K562 (cell line): ENCODE measurements at regions not wholly inside any gene's neighbourhood (a gene's known extent, or its start where the extent isn't known, plus 50 kb on each side); places are given as distances from the start of the nearest gene placed in this dataset.

Source experiments
- ATAC-seq: fragments of 200-7000 bp; cut with Tn5 transposase; 3 replicates; pipeline ENCODE4 v1.9.1; 2020; ENCODE audit warnings: moderate library complexity
- BruUV-seq: library from RNA; stranded (reverse); fragments of 400-500 nt; replicated peaks from 2 replicates; lab custom pipeline; 2021; lab: Mats Ljungman, UMichigan
- CTCF ChIA-PET: fragments of 300-600 bp; formaldehyde crosslinking; extraction: SDS; loops from one replicate; lab custom pipeline; 2021; ENCODE audit warnings: low intra/inter-chr PET ratio; lab: Yijun Ruan, JAX
- POLR2A ChIA-PET: fragments of 300-600, 350-650 bp; sonication (Branson Sonifier 250); formaldehyde crosslinking; extraction: SDS; loops from one replicate; lab custom pipeline; 2021; ENCODE audit warnings: antibody characterized with exemption, inconsistent platforms; lab: Yijun Ruan, JAX
- DNase-seq, 4 experiments: peaks; one replicate each; pipeline versions ENCODE4 v3.0.0 to v3.0.0-alpha.2; 2011 to 2018; ENCODE audit warnings: low spot score in 3 of 4, mixed read lengths in 3 of 4; ENCODE audit errors: extremely low read depth in 1 of 4
- FAIRE-seq: peaks from 2 replicates; lab custom pipeline; 2011; peaks lifted over from hg19 to GRCh38; lab: Jason Lieb, UNC
- H2AFZ ChIP-seq: 2 replicates; pipeline ENCODE4 v1.6.0; 2011; ENCODE audit warnings: low read depth, low read length, control low read depth, inconsistent platforms
- H3K27ac ChIP-seq: fragments of 200-600 bp; 3 replicates; pipeline ENCODE4 v1.8.0; 2011; ENCODE audit warnings: low read depth, mild to moderate bottlenecking, control low read depth, inconsistent platforms, low read length, moderate library complexity, mixed read lengths; ENCODE audit errors: extremely low read depth
- H3K27me3 ChIP-seq, 2 experiments: fragments of 300-600 bp in 1 of 2; 2 replicates in 1 of 2; 3 replicates in 1 of 2; pipeline versions ENCODE4 v1.6.0 to v1.8.0; 2011; ENCODE audit warnings: inconsistent platforms in 2 of 2, low read length in 2 of 2, mild to moderate bottlenecking in 1 of 2, mixed read lengths in 1 of 2, moderate library complexity in 1 of 2; ENCODE audit not compliant: control insufficient read depth in 2 of 2, insufficient read depth in 2 of 2
- H3K36me3 ChIP-seq: fragments of 300-600 bp; 3 replicates; pipeline ENCODE4 v1.8.0; 2011; ENCODE audit warnings: mild to moderate bottlenecking, low read length, inconsistent platforms; ENCODE audit not compliant: control insufficient read depth, insufficient read depth
- H3K4me1 ChIP-seq, 2 experiments: fragments of 200-600 bp in 1 of 2; replicated peaks in 1 of 2; 2 replicates in 1 of 2; 3 replicates in 1 of 2; pipeline versions ENCODE4 v1.5.1 to v1.8.0; 2011; ENCODE audit warnings: inconsistent platforms in 2 of 2, low read length in 2 of 2, mild to moderate bottlenecking in 1 of 2, mixed read lengths in 1 of 2, moderate library complexity in 1 of 2; ENCODE audit not compliant: control insufficient read depth in 2 of 2, insufficient read depth in 2 of 2
- H3K4me2 ChIP-seq: 2 replicates; pipeline ENCODE4 v1.6.1; 2011; ENCODE audit warnings: low read length, control low read depth, inconsistent platforms, mixed read lengths; ENCODE audit not compliant: insufficient read depth
- H3K4me3 ChIP-seq: fragments of 200-600 bp; sonication (generic), shearing (Covaris generic); 2 replicates; pipeline ENCODE4 v1.5.1; 2016; ENCODE audit warnings: control low read depth, inconsistent platforms
- H3K79me2 ChIP-seq: fragments of 200-600 bp; 3 replicates; pipeline ENCODE4 v1.8.0; 2011; ENCODE audit warnings: low read length, inconsistent platforms; ENCODE audit not compliant: control insufficient read depth, insufficient read depth
- H3K9ac ChIP-seq, 2 experiments: 2 replicates each; pipeline versions ENCODE4 v1.6.0 to v1.6.1; 2011; ENCODE audit warnings: low read depth in 2 of 2, low read length in 2 of 2, control low read depth in 1 of 2, inconsistent platforms in 1 of 2, mild to moderate bottlenecking in 1 of 2, mixed read lengths in 1 of 2; ENCODE audit not compliant: insufficient read depth in 1 of 2
- H3K9me1 ChIP-seq: one replicate; pipeline ENCODE4 v1.6.0; 2011; ENCODE audit warnings: inconsistent platforms, mild to moderate bottlenecking, low read length, moderate library complexity; ENCODE audit not compliant: control insufficient read depth, insufficient read depth
- H3K9me3 ChIP-seq: replicated peaks from 2 replicates; pipeline ENCODE4 v1.5.1; 2011; ENCODE audit warnings: low read depth, low read length, inconsistent platforms; ENCODE audit not compliant: control insufficient read depth, insufficient read depth
- H4K20me1 ChIP-seq: replicated peaks from 2 replicates; pipeline ENCODE4 v1.6.1; 2011; ENCODE audit warnings: low read length, inconsistent platforms, mixed read lengths; ENCODE audit not compliant: control insufficient read depth, insufficient read depth
- MEIS2 ChIP-seq: fragments of 450-650 bp; IDR thresholded peaks from 2 replicates; pipeline ENCODE4 v1.6.1; 2014; ENCODE audit warnings: mild to moderate bottlenecking; ENCODE audit not compliant: partially characterized antibody
- POLR2AphosphoS5 ChIP-seq: IDR thresholded peaks from 2 replicates; pipeline ENCODE4 v1.6.1; 2011; ENCODE audit warnings: mild to moderate bottlenecking, low read depth, low read length, moderate library complexity; ENCODE audit not compliant: control insufficient read depth, insufficient read depth
- RAD51 ChIP-seq: fragments of 450-650 bp; IDR thresholded peaks from 2 replicates; pipeline ENCODE4 v1.7.1; 2016; ENCODE audit warnings: low read depth, mild to moderate bottlenecking, borderline replicate concordance
- SP2 ChIP-seq: IDR thresholded peaks from 2 replicates; pipeline ENCODE4 v1.6.1; 2011; ENCODE audit warnings: mild to moderate bottlenecking, low read depth, low read length, moderate library complexity; ENCODE audit not compliant: poor library complexity, severe bottlenecking; ENCODE audit errors: extremely low read depth
- ZNF121 ChIP-seq: sonication (generic); formaldehyde crosslinking; conservative IDR thresholded peaks from 2 replicates; pipeline ENCODE4 v1.8.0; 2022; ENCODE audit warnings: missing genetic modification reagents
- ZNF165 ChIP-seq: fragments of 250-450 bp; sonication (Bioruptor Pico); IDR thresholded peaks from 2 replicates; pipeline ENCODE4 v1.4.0; 2020; ENCODE audit warnings: borderline replicate concordance
- WGBS: fragments of 100-300 bp; shearing (Covaris generic); methylation state at CpG from one replicate; pipeline ENCODE4 v1.1.6; 2016; ENCODE audit warnings: low coverage, mixed read lengths; ENCODE audit not compliant: insufficient coverage; ENCODE audit errors: missing lambda C conversion rate; 5-methylcytosine and 5-hydroxymethylcytosine counted together
- in situ Hi-C: fragments of 300-500 bp; cut with MboI; formaldehyde crosslinking; loops from 4 replicates; pipeline ENCODE4 v1.15.0; 2018; ENCODE audit warnings: inconsistent platforms, mixed read lengths
- intact Hi-C: fragments of 100-400 bp; cut with micrococcal nuclease; formaldehyde crosslinking; loops from 2 replicates; pipeline ENCODE4 v1.14.2; 2022
- TF ChIP-seq, protein P1 (sequence below): fragments of 250-450 bp; sonication (Bioruptor Pico); IDR thresholded peaks from 2 replicates; pipeline ENCODE4 v1.4.0; 2020

DNA sequence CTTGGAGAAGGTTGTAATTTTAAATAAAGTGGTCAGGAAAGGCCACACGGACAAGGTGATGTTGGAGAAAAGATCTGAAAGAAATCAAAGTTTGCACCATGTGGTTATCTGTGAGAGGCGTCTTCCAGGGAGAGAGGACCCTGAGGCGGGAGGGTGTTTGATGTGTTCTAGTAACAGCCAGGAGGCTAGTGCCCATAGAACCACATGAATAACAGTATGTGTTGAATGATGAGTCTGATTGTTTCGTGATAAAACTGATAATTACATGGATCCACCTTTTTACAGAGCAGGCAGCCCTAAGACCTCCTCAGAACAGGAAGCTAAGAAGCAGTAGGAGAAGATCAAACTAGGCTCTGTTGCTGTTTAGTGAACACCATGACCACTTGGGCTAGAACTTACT lies 91.4 kb downstream of the SCG2 start:
- no peak for TF ChIP-seq ZNF165 (CRISPR knock-in tag)
- no peak for TF ChIP-seq ZNF121 (CRISPR knock-in tag)
- TF ChIP-seq RAD51, result no peak
- no peak for TF ChIP-seq POLR2AphosphoS5
- TF ChIP-seq, protein P1, sequence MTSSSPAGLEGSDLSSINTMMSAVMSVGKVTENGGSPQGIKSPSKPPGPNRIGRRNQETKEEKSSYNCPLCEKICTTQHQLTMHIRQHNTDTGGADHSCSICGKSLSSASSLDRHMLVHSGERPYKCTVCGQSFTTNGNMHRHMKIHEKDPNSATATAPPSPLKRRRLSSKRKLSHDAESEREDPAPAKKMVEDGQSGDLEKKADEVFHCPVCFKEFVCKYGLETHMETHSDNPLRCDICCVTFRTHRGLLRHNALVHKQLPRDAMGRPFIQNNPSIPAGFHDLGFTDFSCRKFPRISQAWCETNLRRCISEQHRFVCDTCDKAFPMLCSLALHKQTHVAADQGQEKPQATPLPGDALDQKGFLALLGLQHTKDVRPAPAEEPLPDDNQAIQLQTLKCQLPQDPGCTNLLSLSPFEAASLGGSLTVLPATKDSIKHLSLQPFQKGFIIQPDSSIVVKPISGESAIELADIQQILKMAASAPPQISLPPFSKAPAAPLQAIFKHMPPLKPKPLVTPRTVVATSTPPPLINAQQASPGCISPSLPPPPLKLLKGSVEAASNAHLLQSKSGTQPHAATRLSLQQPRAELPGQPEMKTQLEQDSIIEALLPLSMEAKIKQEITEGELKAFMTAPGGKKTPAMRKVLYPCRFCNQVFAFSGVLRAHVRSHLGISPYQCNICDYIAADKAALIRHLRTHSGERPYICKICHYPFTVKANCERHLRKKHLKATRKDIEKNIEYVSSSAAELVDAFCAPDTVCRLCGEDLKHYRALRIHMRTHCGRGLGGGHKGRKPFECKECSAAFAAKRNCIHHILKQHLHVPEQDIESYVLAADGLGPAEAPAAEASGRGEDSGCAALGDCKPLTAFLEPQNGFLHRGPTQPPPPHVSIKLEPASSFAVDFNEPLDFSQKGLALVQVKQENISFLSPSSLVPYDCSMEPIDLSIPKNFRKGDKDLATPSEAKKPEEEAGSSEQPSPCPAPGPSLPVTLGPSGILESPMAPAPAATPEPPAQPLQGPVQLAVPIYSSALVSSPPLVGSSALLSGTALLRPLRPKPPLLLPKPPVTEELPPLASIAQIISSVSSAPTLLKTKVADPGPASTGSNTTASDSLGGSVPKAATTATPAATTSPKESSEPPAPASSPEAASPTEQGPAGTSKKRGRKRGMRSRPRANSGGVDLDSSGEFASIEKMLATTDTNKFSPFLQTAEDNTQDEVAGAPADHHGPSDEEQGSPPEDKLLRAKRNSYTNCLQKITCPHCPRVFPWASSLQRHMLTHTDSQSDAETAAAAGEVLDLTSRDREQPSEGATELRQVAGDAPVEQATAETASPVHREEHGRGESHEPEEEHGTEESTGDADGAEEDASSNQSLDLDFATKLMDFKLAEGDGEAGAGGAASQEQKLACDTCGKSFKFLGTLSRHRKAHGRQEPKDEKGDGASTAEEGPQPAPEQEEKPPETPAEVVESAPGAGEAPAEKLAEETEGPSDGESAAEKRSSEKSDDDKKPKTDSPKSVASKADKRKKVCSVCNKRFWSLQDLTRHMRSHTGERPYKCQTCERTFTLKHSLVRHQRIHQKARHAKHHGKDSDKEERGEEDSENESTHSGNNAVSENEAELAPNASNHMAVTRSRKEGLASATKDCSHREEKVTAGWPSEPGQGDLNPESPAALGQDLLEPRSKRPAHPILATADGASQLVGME, result no peak
- no peak for TF ChIP-seq MEIS2
- no peak for TF ChIP-seq SP2
- FAIRE-seq (no peak), ATAC-seq (no peak)

More for the DNA sequence above, 91.4 kb downstream of the SCG2 start:
- no peak overlapping the region for H3K27ac ChIP-seq
- no peaks in the 10 kb centered on the region for H3K36me3 ChIP-seq
- ChIA-PET CTCF (no interaction called here), POLR2A (no interaction called here)
- no peaks in the 10 kb centered on the region for H3K9me3 ChIP-seq
- H3K27me3 ChIP-seq, result no peaks in the 10 kb centered on the region
- H3K4me3 ChIP-seq, result no peak overlapping the region
- no peak overlapping the region for H2AFZ ChIP-seq
- H3K4me1 ChIP-seq, result no peaks in the 10 kb centered on the region
- in situ Hi-C loops, result no loop called here
- intact Hi-C loops, result no loop called here
- DNase-seq, result no peak
- H4K20me1 ChIP-seq, result no peaks in the 10 kb centered on the region
- no TSS peak for BruUV-seq
- no peaks in the 10 kb centered on the region for H3K79me2 ChIP-seq
- H3K9ac ChIP-seq, result no peak overlapping the region
- H3K9me1 ChIP-seq, result no peaks in the 10 kb centered on the region
- no peak overlapping the region for H3K4me2 ChIP-seq
- WGBS, result 0% methylated on average over 2 of the region's 4 CpGs
